Panc1 (cell line): ENCODE measurements at regions not wholly inside any gene's neighbourhood (a gene's known extent, or its start where the extent isn't known, plus 50 kb on each side); places are given as distances from the start of the nearest gene placed in this dataset.

Experiments
- ATAC-seq: fragments of 200-7000 bp; cut with Tn5 transposase; 2 replicates; pipeline ENCODE4 v1.9.1; 2020; ENCODE audit warnings: mild to moderate bottlenecking, moderate library complexity
- BruUV-seq: library from RNA; stranded (reverse); fragments of 400-500 nt; replicated peaks from 2 replicates; lab custom pipeline; 2021; lab: Mats Ljungman, UMichigan
- CTCF ChIA-PET: fragments of 300-600 bp; sonication (Branson Sonifier 250); formaldehyde crosslinking; loops from one replicate; lab custom pipeline; 2022; ENCODE audit warnings: antibody characterized with exemption; lab: Charles Lee
- POLR2A ChIA-PET: fragments of 300-600 bp; sonication (Branson Sonifier 250); formaldehyde crosslinking; loops from one replicate; lab custom pipeline; 2022; ENCODE audit warnings: antibody characterized with exemption; lab: Charles Lee
- DNase-seq: peaks from one replicate; pipeline ENCODE4 v3.0.0-alpha.2; 2010; ENCODE audit warnings: low read depth, low spot score
- H3K27ac ChIP-seq: 2 replicates; pipeline ENCODE4 v1.5.1; 2011; ENCODE audit warnings: mild to moderate bottlenecking, low read length, inconsistent platforms
- H3K27me3 ChIP-seq: fragments of 200-500 bp; sonication (Bioruptor generic); 2 replicates; pipeline ENCODE4 v1.6.0; 2014; ENCODE audit warnings: low read length, inconsistent platforms; ENCODE audit not compliant: control insufficient read depth, insufficient read depth
- H3K36me3 ChIP-seq: fragments of 200-500 bp; sonication (Bioruptor generic); 2 replicates; pipeline ENCODE4 v1.5.1; 2014; ENCODE audit warnings: inconsistent platforms, mild to moderate bottlenecking, low read length, moderate library complexity; ENCODE audit not compliant: control insufficient read depth, insufficient read depth
- H3K4me1 ChIP-seq: 2 replicates; pipeline ENCODE4 v1.5.1; 2011; ENCODE audit warnings: inconsistent platforms, mild to moderate bottlenecking, low read length, moderate library complexity; ENCODE audit not compliant: control insufficient read depth, insufficient read depth
- H3K4me3 ChIP-seq, 2 experiments: 2 replicates each; pipeline ENCODE4 v1.5.1; 2011 to 2012; ENCODE audit warnings: low read depth in 2 of 2, low read length in 2 of 2, mild to moderate bottlenecking in 2 of 2, inconsistent platforms in 1 of 2, moderate library complexity in 1 of 2
- H3K9me3 ChIP-seq: fragments of 200-500 bp; sonication (Bioruptor generic); 2 replicates; pipeline ENCODE4 v1.5.1; 2014; ENCODE audit warnings: low read depth, mild to moderate bottlenecking, inconsistent platforms, low read length, moderate library complexity; ENCODE audit not compliant: control insufficient read depth, insufficient read depth
- POLR2AphosphoS5 ChIP-seq: IDR thresholded peaks from 2 replicates; pipeline ENCODE4 v1.6.1; 2012; ENCODE audit warnings: mild to moderate bottlenecking, low read depth, low read length, moderate library complexity
- SIN3A ChIP-seq: IDR thresholded peaks from 2 replicates; pipeline ENCODE4 v1.6.1; 2012; ENCODE audit warnings: low read depth, mild to moderate bottlenecking, low read length, moderate library complexity, borderline replicate concordance; ENCODE audit not compliant: insufficient read depth
- TCF7L2 ChIP-seq: IDR thresholded peaks from 2 replicates; pipeline ENCODE4 v1.6.1; 2011; ENCODE audit warnings: mild to moderate bottlenecking, low read depth, low read length, inconsistent platforms
- in situ Hi-C: cut with HindIII; loops from 2 replicates; pipeline ENCODE4 v1.10.0; 2016; ENCODE audit warnings: low sequenced_read_pairs, low pct_unique_long_range_greater_than_20kb
- intact Hi-C: fragments of 100-400 bp; cut with micrococcal nuclease; formaldehyde crosslinking; loops from one replicate; pipeline ENCODE4 v1.10.0; 2022; ENCODE audit not compliant: unreplicated experiment
- TF ChIP-seq, protein P1 (sequence below): fragments of 450-650 bp; IDR thresholded peaks from 2 replicates; pipeline ENCODE4 v1.5.1; 2017; ENCODE audit warnings: mild to moderate bottlenecking
- TF ChIP-seq, protein P2 (sequence below), 2 experiments: IDR thresholded peaks; 2 replicates each; pipeline ENCODE4 v1.6.1; 2011 to 2012; ENCODE audit warnings: low read depth in 2 of 2, control low read depth in 1 of 2, low read length in 1 of 2, mild to moderate bottlenecking in 1 of 2, moderate library complexity in 1 of 2; ENCODE audit not compliant: insufficient read depth in 1 of 2

DNA sequence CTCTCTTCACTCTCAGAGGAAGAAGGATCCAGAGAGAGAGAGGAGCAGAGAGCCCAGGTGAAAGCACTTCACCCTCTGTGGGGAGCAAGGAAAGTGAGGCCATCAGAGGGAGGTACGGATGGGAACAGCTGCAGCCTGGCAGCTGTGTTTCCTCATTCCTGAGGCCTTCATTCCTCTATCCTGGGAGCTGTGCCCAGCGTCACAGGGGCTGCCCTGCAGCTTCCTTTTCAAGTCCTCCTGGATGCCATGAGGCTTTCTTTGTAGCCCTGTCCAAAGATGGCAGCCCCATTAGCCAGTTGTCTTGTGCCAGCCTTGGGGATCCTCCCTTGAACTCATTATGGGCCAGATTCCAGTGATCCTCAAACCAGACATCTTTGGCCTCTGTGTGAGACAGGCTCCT is 76.8 kb upstream of the PCDH8 start:
- intact Hi-C loops = no loop called here
- DNase-seq = no peak
- no peak for ATAC-seq
- Histone ChIP-seq H3K27me3 (no peaks in the 10 kb centered on the region), H3K4me3 (no peak overlapping the region), H3K27ac (no peak overlapping the region), H3K9me3 (no peaks in the 10 kb centered on the region), H3K4me1 (no peaks in the 10 kb centered on the region), H3K36me3 (no peaks in the 10 kb centered on the region)
- ChIA-PET POLR2A (no interaction called here), CTCF (no interaction called here)
- TF ChIP-seq, protein P1, sequence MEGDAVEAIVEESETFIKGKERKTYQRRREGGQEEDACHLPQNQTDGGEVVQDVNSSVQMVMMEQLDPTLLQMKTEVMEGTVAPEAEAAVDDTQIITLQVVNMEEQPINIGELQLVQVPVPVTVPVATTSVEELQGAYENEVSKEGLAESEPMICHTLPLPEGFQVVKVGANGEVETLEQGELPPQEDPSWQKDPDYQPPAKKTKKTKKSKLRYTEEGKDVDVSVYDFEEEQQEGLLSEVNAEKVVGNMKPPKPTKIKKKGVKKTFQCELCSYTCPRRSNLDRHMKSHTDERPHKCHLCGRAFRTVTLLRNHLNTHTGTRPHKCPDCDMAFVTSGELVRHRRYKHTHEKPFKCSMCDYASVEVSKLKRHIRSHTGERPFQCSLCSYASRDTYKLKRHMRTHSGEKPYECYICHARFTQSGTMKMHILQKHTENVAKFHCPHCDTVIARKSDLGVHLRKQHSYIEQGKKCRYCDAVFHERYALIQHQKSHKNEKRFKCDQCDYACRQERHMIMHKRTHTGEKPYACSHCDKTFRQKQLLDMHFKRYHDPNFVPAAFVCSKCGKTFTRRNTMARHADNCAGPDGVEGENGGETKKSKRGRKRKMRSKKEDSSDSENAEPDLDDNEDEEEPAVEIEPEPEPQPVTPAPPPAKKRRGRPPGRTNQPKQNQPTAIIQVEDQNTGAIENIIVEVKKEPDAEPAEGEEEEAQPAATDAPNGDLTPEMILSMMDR = no peak
- TF ChIP-seq, protein P2, sequence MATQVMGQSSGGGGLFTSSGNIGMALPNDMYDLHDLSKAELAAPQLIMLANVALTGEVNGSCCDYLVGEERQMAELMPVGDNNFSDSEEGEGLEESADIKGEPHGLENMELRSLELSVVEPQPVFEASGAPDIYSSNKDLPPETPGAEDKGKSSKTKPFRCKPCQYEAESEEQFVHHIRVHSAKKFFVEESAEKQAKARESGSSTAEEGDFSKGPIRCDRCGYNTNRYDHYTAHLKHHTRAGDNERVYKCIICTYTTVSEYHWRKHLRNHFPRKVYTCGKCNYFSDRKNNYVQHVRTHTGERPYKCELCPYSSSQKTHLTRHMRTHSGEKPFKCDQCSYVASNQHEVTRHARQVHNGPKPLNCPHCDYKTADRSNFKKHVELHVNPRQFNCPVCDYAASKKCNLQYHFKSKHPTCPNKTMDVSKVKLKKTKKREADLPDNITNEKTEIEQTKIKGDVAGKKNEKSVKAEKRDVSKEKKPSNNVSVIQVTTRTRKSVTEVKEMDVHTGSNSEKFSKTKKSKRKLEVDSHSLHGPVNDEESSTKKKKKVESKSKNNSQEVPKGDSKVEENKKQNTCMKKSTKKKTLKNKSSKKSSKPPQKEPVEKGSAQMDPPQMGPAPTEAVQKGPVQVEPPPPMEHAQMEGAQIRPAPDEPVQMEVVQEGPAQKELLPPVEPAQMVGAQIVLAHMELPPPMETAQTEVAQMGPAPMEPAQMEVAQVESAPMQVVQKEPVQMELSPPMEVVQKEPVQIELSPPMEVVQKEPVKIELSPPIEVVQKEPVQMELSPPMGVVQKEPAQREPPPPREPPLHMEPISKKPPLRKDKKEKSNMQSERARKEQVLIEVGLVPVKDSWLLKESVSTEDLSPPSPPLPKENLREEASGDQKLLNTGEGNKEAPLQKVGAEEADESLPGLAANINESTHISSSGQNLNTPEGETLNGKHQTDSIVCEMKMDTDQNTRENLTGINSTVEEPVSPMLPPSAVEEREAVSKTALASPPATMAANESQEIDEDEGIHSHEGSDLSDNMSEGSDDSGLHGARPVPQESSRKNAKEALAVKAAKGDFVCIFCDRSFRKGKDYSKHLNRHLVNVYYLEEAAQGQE (IDR thresholded peaks at IDR 0.05; ENCODE audit: insufficient read depth in 1 of 2, low read depth in 2 of 2, low read length in 1 of 2) = no peak
- TF ChIP-seq SIN3A (no peak), POLR2AphosphoS5 (no peak), TCF7L2 (no peak)
- no TSS peak for BruUV-seq
- in situ Hi-C loops = no loop called here

DNA sequence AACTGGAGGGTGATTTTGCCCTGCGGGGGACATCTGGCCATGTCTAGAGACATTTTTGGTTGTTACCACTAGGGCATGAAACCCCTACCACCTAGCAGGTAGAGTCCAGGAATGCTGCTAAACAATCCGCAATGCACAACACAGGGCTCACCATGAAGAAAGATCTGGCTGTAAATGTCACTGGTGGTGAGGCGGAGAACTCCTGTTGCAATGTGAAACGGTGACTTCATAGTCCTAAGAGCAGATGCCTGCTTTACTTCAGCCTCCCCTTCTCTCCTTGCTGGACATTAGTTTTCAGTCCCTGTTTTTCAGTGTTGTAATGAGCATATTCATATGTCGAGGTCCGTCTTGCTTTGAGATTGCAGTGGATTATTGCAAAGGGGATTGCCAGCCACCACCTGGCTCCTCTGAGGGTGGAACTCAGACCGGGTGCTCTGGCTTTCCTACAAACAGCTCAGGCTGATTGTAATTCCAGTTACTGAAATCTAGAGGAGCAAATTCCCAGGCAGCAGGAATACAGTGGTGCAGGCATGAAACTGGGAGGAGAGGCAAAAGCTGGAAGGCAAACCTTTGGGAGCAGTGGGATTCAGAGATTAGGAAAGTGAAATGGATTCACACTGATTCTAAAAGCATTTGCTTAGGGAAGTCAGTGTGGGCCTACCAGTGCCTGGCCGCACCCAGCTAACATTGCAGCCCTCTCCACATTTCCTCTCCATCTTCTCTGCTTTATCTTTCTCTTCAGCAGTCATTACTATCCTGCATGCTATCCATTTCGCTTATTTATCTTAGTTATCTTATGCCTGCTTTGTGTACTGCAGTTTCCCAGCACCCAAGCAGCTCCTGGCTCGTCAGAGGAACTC is 76.1 kb upstream of the PCDH8 start:
- H3K27me3 ChIP-seq = no peaks in the 10 kb centered on the region
- in situ Hi-C loops = no loop called here
- no peak for ATAC-seq

DNA sequence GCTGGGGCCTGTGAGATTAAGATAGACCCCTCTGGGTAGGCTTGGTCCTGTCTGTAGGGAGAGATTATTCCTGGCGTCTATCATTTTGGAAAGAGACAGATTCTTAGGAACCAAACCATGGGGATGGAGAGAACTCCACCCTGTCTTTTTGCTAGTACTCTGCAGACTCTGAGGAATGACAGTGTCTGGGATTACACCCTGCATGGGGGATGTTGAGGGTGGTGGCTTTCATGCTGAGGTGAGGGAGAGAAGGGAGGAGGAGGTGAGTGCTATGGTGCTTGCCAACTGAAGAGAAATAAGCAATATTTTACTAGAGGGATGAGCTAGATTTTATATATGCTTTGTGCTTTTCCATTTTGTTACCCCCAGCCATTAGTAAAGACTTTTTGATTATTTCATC is 74.5 kb upstream of the PCDH8 start:
- Histone ChIP-seq H3K4me3 (no peak overlapping the region), H3K4me1 (no peaks in the 10 kb centered on the region), H3K27me3 (no peaks in the 10 kb centered on the region), H3K9me3 (no peaks in the 10 kb centered on the region), H3K27ac (no peak overlapping the region), H3K36me3 (no peaks in the 10 kb centered on the region)
- no TSS peak for BruUV-seq
- ATAC-seq = no peak
- in situ Hi-C loops (no loop called here), intact Hi-C loops (no loop called here)
- ChIA-PET CTCF (no interaction called here), POLR2A (no interaction called here)
- no peak for TF ChIP-seq TCF7L2
- TF ChIP-seq, protein P1 = no peak
- TF ChIP-seq SIN3A = no peak
- TF ChIP-seq POLR2AphosphoS5 = no peak
- TF ChIP-seq, protein P2 (IDR thresholded peaks at IDR 0.05; ENCODE audit: insufficient read depth in 1 of 2, low read depth in 2 of 2, low read length in 1 of 2) = no peak
- DNase-seq = no peak

More for the DNA sequence above, 76.1 kb upstream of the PCDH8 start:
- intact Hi-C loops = no loop called here
- POLR2A ChIA-PET = no interaction called here
- CTCF ChIA-PET = no interaction called here
- Histone ChIP-seq H3K9me3 (no peaks in the 10 kb centered on the region), H3K4me3 (no peak overlapping the region), H3K36me3 (no peaks in the 10 kb centered on the region), H3K4me1 (no peaks in the 10 kb centered on the region), H3K27ac (no peak overlapping the region)
- DNase-seq = no peak
- BruUV-seq = no TSS peak
- no peak for TF ChIP-seq TCF7L2
